Fibroblast of mammary gland (primary cell): ENCODE measurements at regions not wholly inside any gene's neighbourhood (a gene's known extent, or its start where the extent isn't known, plus 50 kb on each side); places are given as distances from the start of the nearest gene placed in this dataset.
"Not testable (repeated sequence)": the region's sequence is repeated elsewhere in the genome, so short reads cannot be mapped to it uniquely, and the experiment has no call there.

Experiments used
- DNase-seq: peaks from one replicate; pipeline ENCODE4 v3.0.0-alpha.2; 2010; ENCODE audit warnings: low read depth
- H3K4me3 ChIP-seq: 2 replicates; pipeline ENCODE4 v1.5.1; 2011; ENCODE audit warnings: low read depth, mild to moderate bottlenecking, low read length, moderate library complexity; ENCODE audit not compliant: control insufficient read depth
- CTCF ChIP-seq: conservative IDR thresholded peaks from 2 replicates; pipeline ENCODE4 v1.5.1; 2011; ENCODE audit warnings: low read depth, low read length, inconsistent platforms; ENCODE audit not compliant: control insufficient read depth, insufficient read depth

GRCh38 chr14:41225433-41225832 lies 381.2 kb upstream of the LRFN5 start:
- no peak overlapping the region for H3K4me3 ChIP-seq
- DNase-seq: no peak
- TF ChIP-seq CTCF: no peak

- TF ChIP-seq CTCF: no peak
- no peak for DNase-seq
- H3K4me3 ChIP-seq: no peak overlapping the region
These were observed 384.1 kb upstream of the LRFN5 start for GRCh38 chr14:41222581-41222980.

- H3K4me3 ChIP-seq, DNase-seq: not testable (repeated sequence)
These were observed 391.7 kb upstream of the LRFN5 start for GRCh38 chr14:41214978-41215377.

GRCh38 chr14:41201696-41202095 lies 405.0 kb upstream of the LRFN5 start:
- no peak overlapping the region for H3K4me3 ChIP-seq
- no peak for TF ChIP-seq CTCF
- DNase-seq: no peak

GRCh38 chr14:41187868-41188267 lies 418.8 kb upstream of the LRFN5 start:
- no peak for DNase-seq
- H3K4me3 ChIP-seq: no peak overlapping the region
- no peak for TF ChIP-seq CTCF

GRCh38 chr14:41171045-41171444 lies 435.6 kb upstream of the LRFN5 start:
- no peak for DNase-seq
- TF ChIP-seq CTCF: no peak
- H3K4me3 ChIP-seq: no peak overlapping the region

- no peak for DNase-seq
- H3K4me3 ChIP-seq: no peak overlapping the region
- TF ChIP-seq CTCF: no peak
These were observed 439.6 kb upstream of the LRFN5 start for GRCh38 chr14:41167040-41167439.
